Mucosa of gallbladder (tissue), 1 donor: ENCODE measurements at regions not wholly inside any gene's neighbourhood (a gene's known extent, or its start where the extent isn't known, plus 50 kb on each side); places are given as distances from the start of the nearest gene placed in this dataset.
"Not testable (repeated sequence)": the region's sequence is repeated elsewhere in the genome, so short reads cannot be mapped to it uniquely, and the experiment has no call there.

Source experiments
- DNase-seq: peaks from one replicate; pipeline ENCODE4 v3.0.0-alpha.2; 2020; ENCODE audit warnings: low spot score
- donor health status: DM: no; HTN: no; CAD: no.

- DNase-seq: no peak
Observed at GRCh38 chr2:122543815-122544214, 788.4 kb downstream of the TSN start.

- DNase-seq: no peak
Observed at GRCh38 chr2:122545821-122546220, 790.4 kb downstream of the TSN start.

- no peak for DNase-seq
Observed at GRCh38 chr2:122562775-122563174, 807.3 kb downstream of the TSN start.

- DNase-seq: no peak
Observed at GRCh38 chr2:122563781-122564180, 808.3 kb downstream of the TSN start.

- DNase-seq: no peak
Observed at GRCh38 chr2:122564843-122565242, 809.4 kb downstream of the TSN start.

GRCh38 chr2:122565364-122565763 lies 809.9 kb downstream of the TSN start:
- no peak for DNase-seq

GRCh38 chr2:122570641-122571040 lies 815.2 kb downstream of the TSN start:
- DNase-seq: no peak

- not testable (repeated sequence) for DNase-seq
Observed at GRCh38 chr2:122571471-122571870, 816.0 kb downstream of the TSN start.

- DNase-seq: no peak
Observed at GRCh38 chr2:122575076-122575475, 819.6 kb downstream of the TSN start.

- DNase-seq: no peak
Observed at GRCh38 chr2:122583159-122583917, 827.9 kb downstream of the TSN start.

- DNase-seq: no peak
Observed at GRCh38 chr2:122590524-122590923, 835.1 kb downstream of the TSN start.

GRCh38 chr2:122595065-122595464 lies 839.6 kb downstream of the TSN start:
- no peak for DNase-seq

- DNase-seq: no peak
Observed at GRCh38 chr2:122596598-122596997, 841.1 kb downstream of the TSN start.

- no peak for DNase-seq
Observed at GRCh38 chr2:122598784-122599183, 843.3 kb downstream of the TSN start.

GRCh38 chr2:122610948-122611609 lies 855.6 kb downstream of the TSN start:
- DNase-seq: no peak

- no peak for DNase-seq
Observed at GRCh38 chr2:122622934-122623333, 867.5 kb downstream of the TSN start.

GRCh38 chr2:122627388-122627787 lies 871.9 kb downstream of the TSN start:
- DNase-seq: no peak

- DNase-seq: no peak
Observed at GRCh38 chr2:122634256-122634655, 878.8 kb downstream of the TSN start.

GRCh38 chr2:122634920-122635319 lies 879.5 kb downstream of the TSN start:
- no peak for DNase-seq

GRCh38 chr2:122635686-122636085 lies 880.2 kb downstream of the TSN start:
- DNase-seq: no peak

- no peak for DNase-seq
Observed at GRCh38 chr2:122636097-122636496, 880.6 kb downstream of the TSN start.

- no peak for DNase-seq
Observed at GRCh38 chr2:122639176-122639575, 883.7 kb downstream of the TSN start.

GRCh38 chr2:122639711-122640110 lies 884.3 kb downstream of the TSN start:
- DNase-seq: no peak
